Keratinocyte (primary cell): ENCODE measurements at regions not wholly inside any gene's neighbourhood (a gene's known extent, or its start where the extent isn't known, plus 50 kb on each side); places are given as distances from the start of the nearest gene placed in this dataset.

Experiments used
- EZH2 ChIP-seq: IDR thresholded peaks from one replicate; pipeline ENCODE4 v1.6.1; 2012; ENCODE audit warnings: inconsistent platforms, mild to moderate bottlenecking, low read length, moderate library complexity
- TF ChIP-seq, protein P1 (sequence below), 3 experiments: IDR thresholded peaks in 1 of 3; conservative IDR thresholded peaks in 1 of 3; optimal IDR thresholded peaks in 1 of 3; 2 replicates in 2 of 3; 3 replicates in 1 of 3; pipeline versions ENCODE3 to v1.5.1; 2011; ENCODE audit warnings: low read length in 3 of 3, mild to moderate bottlenecking in 3 of 3, moderate library complexity in 2 of 3, control low read depth in 1 of 3, inconsistent platforms in 1 of 3; ENCODE audit not compliant: insufficient read depth in 2 of 3; ENCODE audit errors: extremely low read depth in 1 of 3

GRCh38 chr1:115496904-115497527, 144.8 kb upstream of the VANGL1 start:
- TF ChIP-seq, protein P1, sequence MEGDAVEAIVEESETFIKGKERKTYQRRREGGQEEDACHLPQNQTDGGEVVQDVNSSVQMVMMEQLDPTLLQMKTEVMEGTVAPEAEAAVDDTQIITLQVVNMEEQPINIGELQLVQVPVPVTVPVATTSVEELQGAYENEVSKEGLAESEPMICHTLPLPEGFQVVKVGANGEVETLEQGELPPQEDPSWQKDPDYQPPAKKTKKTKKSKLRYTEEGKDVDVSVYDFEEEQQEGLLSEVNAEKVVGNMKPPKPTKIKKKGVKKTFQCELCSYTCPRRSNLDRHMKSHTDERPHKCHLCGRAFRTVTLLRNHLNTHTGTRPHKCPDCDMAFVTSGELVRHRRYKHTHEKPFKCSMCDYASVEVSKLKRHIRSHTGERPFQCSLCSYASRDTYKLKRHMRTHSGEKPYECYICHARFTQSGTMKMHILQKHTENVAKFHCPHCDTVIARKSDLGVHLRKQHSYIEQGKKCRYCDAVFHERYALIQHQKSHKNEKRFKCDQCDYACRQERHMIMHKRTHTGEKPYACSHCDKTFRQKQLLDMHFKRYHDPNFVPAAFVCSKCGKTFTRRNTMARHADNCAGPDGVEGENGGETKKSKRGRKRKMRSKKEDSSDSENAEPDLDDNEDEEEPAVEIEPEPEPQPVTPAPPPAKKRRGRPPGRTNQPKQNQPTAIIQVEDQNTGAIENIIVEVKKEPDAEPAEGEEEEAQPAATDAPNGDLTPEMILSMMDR (optimal IDR thresholded peaks at IDR 0.05 in 1 of 3, IDR thresholded peaks at IDR 0.05 in 1 of 3, conservative IDR thresholded peaks at IDR 0.05 in 1 of 3; ENCODE audit: extremely low read depth in 1 of 3, insufficient read depth in 2 of 3, low read length in 3 of 3) = no peak
- TF ChIP-seq EZH2 = no peak
